HG03521 (cell line): ENCODE measurements at regions not wholly inside any gene's neighbourhood (a gene's known extent, or its start where the extent isn't known, plus 50 kb on each side); places are given as distances from the start of the nearest gene placed in this dataset.
"Not testable (repeated sequence)": the region's sequence is repeated elsewhere in the genome, so short reads cannot be mapped to it uniquely, and the experiment has no call there.

ENCODE experiments used
- ATAC-seq: cut with Tn5 transposase; IDR thresholded peaks from one replicate; pipeline ENCODE4 v1.9.1; 2021; ENCODE audit warnings: mild to moderate bottlenecking, moderate library complexity; ENCODE audit not compliant: unreplicated experiment

DNA sequence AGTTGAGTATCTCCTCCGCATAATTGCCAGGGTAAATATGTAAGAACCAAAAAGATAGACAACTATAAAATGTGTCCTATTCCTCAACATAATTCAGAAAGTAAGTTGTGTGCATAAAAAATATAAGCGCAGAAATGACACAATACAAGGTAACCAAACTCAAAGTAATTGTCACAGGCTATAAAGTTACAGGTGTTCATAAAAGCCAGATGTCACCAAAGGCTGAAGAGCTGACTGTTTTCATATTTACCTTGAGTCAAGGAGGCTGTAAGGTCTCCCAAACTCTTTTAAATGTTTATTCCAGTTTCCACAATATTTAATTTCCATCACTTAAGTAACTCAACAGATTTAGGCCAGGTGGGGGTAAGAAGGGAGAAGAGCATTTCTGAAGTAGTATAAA, 192.2 kb upstream of the MARCKS start:
- no peak for ATAC-seq

DNA sequence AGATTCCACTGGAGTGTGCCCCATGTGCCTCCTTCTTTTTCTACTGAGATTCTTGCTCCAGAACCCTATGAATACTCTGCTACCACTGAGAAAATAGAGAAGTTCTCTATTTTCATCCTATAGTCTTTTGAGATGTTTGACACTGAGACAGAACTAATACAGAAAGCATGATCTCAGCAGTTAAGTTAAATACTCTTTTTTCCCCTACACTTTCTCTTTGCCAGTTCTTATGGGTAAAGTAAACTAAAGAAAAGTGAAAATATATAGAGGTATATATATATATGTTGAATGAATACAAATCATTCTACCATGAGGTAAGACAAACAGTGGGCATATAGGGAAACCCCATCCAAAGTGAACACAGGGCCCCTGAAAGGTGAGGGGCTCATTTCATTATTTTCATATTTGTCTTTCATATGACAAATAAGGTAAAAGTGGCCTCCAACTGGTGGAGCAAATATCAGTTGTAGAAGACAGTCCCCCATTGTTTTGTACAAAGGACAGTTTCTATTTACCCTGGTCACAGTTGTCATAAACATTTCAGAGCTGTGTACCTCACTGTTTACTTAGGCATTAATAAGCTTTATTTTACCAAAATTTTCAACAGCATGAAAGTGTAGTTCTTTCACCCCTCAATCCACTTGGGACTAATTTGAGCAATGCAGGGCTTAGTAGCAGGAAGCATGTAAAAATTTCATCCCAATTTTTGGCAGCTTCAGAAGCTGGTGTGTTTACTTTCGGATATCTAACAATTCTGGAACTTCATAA, 188.3 kb upstream of the MARCKS start:
- ATAC-seq, result no peak

GRCh38 chr6:113669606-113670005, 187.5 kb upstream of the MARCKS start:
- ATAC-seq, result no peak

GRCh38 chr6:113671421-113671820, 185.7 kb upstream of the MARCKS start:
- no peak for ATAC-seq

DNA sequence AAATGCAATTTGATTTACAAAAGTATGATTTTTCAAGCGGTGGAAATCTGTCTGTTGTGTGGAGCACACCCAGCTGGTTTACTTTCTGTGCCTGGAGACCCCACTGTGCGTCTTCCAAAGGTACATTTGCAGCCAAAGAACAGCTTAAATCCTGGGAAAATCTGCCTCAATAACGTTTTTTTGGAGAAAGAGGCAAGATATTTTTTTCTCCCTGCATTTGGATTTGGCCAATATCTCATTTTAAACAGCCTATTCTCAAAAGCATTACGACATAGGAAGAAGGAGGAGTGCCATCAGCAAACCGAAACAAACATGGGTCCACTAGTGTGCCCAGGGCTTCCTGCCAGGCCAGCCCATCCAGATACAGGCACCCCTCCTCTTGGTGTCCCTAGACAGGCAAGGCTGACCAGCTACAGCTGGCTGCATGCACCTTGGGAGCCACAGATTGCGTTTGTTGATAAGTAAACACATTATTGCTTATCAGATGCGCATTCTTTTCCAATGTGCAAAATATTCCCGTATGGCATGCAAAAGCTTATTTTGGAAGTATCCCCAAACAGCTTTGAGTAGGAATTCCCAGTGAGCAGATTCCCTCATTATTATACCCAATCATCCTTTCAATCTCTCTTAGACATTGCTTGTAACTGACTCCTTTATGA, 184.5 kb upstream of the MARCKS start:
- ATAC-seq, result no peak

DNA sequence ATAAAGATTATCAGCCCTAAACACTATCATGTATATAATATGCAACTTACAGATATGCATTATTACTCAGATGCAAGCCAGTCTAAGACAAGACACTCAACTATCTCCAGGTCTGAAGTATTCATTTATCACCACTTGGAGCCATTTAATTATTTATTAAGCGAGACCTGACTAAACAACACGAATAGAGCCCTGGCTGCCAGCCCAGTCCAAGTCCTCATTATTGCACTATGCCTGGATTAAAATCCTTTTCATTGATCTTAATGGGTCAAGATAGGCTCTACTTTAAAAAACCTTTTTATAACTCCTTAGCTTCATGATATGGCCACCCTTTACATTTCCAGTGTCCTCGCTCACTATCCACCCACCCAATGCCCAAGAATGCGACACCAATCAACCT, 183.1 kb upstream of the MARCKS start:
- no peak for ATAC-seq

GRCh38 chr6:113676057-113676456, 181.1 kb upstream of the MARCKS start:
- no peak for ATAC-seq

GRCh38 chr6:113676968-113677367, 180.2 kb upstream of the MARCKS start:
- ATAC-seq, result no peak

DNA sequence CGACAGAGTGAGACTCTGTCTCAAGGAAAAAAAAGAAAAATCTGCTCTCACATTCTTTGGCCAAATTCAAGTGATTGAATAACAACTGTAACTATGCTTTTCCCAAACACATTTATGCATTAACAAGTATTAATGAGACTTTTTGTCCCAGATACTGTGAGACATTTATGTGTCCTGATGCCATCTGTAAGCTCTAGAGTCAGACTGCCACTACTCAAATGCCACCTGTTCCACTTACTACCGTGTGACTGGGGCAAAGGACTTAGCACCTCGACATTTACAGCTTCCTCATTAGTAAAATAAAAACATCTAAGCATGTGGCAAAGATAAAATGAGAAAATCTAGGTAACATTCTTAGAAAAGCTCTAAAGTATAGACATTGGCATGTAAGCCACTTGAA, 178.1 kb upstream of the MARCKS start:
- no peak for ATAC-seq

GRCh38 chr6:113680301-113680700, 176.8 kb upstream of the MARCKS start:
- no peak for ATAC-seq

GRCh38 chr6:113683968-113684367, 173.2 kb upstream of the MARCKS start:
- ATAC-seq, result no peak

GRCh38 chr6:113684382-113684901, 172.7 kb upstream of the MARCKS start:
- ATAC-seq, result no peak

- ATAC-seq, result no peak
Observed at GRCh38 chr6:113686049-113686448, 171.1 kb upstream of the MARCKS start.

- ATAC-seq, result not testable (repeated sequence)
Observed at GRCh38 chr6:113689620-113690019, 167.5 kb upstream of the MARCKS start.

DNA sequence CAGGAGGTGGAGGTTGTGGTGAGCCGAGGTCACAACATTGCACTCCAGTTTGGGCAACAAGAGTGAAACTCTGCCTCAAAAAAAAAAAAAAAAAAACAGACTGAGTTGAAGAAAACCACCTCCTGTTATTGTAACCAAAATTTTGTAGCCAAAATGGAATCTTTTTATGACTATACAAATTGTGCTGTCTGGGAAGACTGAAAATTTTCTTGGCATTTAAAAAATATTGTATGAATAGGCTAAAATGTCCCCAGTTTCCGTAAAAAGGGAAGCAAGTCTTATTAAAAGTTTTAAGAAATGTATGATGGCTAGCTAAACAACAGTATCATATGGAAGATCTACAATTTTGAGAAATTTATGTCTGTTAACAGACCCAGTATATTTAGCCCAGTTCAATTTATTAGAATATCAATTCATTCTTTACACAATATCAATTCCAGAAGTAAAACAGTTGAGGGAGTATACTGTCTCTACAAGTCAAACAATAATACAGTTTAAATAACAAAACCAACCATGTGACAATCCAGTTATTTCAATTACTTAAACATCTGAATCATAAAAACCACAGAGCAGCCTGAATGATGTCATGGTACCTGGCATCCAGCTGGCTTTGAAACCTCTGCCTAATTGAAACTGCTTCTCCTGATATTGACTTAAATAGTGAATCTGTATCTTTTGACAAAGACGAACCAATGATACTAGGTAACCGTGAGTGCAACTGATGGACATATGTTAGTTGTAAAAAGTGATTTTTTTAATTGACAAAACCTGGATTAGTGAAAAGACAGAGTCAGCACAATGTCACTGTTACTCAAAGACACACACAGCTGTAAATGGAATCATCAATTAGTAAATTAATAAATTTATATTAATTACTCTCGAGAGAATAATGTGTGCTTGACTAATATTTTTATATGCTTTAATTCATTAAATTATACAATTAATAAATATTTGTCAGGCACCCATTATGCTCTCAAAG, 166.6 kb upstream of the MARCKS start:
- ATAC-seq, result peak; percentile 61

DNA sequence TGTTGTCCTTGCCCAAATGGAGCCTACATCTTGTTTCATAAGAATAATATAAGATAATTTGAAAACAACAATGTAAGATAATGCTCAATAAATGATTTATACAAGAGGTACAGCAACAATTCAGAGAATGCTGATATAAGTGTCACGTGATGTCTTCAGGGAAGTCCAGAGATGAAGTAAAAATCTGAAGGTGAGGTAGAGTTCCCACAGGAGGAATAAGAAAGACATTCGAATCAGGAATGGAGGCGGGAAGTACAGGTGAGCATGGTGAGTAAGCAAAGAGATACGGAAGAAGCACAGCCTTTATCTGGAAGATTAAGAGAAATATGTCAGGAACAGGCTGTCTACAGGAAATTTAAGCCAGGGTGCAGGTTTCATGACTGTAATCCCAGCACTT, 165.9 kb upstream of the MARCKS start:
- no peak for ATAC-seq

- no peak for ATAC-seq
Observed at GRCh38 chr6:113693851-113694250, 163.3 kb upstream of the MARCKS start.

- ATAC-seq, result no peak
Observed at GRCh38 chr6:113694278-113695077, 162.7 kb upstream of the MARCKS start.

DNA sequence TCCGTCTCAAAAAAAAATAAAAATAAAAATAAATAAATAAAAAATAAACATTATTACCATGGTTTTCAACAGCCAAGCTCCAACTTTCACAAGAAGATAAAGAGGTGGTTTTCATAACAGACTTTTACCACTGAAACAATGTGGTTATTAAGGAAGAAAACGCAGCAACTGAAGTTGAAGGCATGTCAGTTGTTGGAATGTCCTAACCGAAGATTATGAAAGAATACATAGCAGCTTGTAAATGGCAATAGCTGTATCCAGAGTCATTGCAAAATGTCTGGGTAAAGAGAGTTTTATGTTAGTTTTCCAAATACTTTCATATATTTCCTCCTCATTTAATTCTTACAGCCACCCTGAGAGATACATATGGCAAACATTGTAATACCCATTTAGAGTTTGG, 161.6 kb upstream of the MARCKS start:
- no peak for ATAC-seq

- ATAC-seq, result no peak
Observed at GRCh38 chr6:113696960-113697359, 160.2 kb upstream of the MARCKS start.
